ENCODE measurements at regions not wholly inside any gene's neighbourhood (a gene's known extent, or its start where the extent isn't known, plus 50 kb on each side); places are given as distances from the start of the nearest gene placed in this dataset.

DNA sequence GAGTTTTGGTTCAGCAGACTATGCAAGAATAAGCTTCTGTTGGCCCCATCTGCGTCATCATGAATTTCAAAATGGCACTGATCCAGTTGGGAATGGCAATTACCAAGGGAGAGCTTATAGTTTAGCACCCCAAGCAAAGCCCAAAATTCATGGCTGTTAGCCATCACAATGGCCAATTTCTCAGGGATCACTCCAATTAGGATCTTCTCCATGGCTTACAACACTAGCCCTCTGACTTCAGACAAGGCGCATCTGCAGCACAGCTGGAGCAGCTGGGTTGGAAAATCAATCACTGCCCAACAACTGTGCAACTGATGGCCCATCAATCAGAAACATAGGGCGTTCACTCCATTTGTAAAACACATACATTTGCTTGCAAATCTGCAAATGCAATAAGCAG, 273.6 kb downstream of the SRBD1 start:
- no peak for DNase-seq

- no peak for DNase-seq
Measured at GRCh38 chr2:45334205-45334604, 276.9 kb downstream of the SRBD1 start.

DNA sequence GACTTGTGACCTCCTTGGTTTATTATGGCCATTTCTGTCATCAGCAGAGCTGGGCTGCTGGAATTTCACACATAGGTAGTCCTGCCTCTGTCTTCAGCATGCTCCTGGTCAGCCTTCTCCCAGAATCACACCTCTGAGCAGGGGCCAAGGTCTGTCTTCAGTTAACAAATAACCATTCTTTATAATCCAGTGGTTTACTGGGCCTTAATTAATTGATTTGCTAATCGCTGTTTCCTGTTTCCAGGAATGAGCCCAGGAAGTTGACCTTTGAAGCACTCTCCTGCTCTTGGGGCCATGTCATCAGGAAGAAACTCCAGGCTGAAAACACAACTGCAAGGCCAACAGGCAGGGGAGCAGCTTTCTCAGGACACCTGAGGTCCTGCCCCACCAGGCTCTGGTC, 278.5 kb downstream of the SRBD1 start:
- DNase-seq = no peak

- DNase-seq = no peak
Measured at GRCh38 chr2:45332094-45332493, 279.0 kb downstream of the SRBD1 start.

- DNase-seq = no peak
Measured at GRCh38 chr2:45331410-45331786, 279.7 kb downstream of the SRBD1 start.

GRCh38 chr2:45330637-45331409, 280.2 kb downstream of the SRBD1 start:
- DNase-seq = no peak

DNA sequence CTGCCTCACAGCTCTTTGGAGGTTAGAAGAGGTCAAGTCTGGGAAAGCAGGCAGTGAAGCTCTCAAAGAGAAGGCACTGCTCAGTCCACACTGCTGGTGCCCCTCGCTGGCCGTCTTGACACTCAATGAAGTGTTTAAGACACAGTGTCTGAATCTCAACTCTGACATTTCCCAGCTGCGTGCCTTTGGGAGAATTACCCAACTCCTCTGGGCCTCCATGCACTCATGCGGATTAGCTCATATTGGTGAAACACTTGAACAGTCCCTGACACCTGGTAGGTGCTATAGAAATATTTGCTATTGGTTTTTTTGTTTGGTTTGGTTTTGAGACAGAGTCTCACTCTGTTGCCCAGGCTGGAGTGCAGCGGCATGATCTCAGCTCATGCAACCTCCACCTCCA, 281.0 kb downstream of the SRBD1 start:
- no peak for DNase-seq

DNA sequence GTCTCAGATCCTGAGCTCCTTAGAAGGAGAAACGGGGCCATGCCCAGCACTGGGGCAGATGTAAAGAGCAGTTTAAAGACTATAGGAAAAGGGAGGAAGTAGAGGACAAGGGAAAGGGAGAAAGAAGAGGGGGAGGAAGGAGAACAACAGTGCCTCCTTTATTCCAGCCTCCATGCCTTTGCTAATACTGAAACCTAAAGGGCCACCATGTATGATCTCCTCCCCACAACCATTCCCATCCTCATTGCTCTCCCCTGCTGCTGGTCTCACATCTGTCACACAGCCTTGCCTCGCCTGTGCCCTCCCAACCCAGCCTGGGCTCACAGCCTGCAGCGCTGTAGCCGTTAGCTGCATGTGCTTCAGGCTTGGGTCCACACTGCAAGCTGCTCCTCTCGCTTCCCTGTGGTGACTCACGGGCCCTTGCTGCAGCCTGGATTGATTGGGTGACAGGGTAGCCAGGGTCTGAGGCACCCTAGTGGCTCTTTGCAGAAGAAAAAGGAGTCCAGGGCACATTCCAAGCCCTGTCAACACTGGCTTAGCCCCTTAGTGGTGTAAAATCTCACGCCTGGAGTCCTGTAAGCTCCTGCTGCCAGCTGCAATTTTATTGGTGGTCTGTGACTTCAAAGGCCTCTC, 281.9 kb downstream of the SRBD1 start:
- DNase-seq = no peak

GRCh38 chr2:45328264-45328870, 282.7 kb downstream of the SRBD1 start:
- DNase-seq = no peak

GRCh38 chr2:45323344-45323743, 287.7 kb downstream of the SRBD1 start:
- no peak for DNase-seq

- no peak for DNase-seq
Measured at GRCh38 chr2:45320956-45321355, 290.1 kb downstream of the SRBD1 start.

- DNase-seq = no peak
Measured at GRCh38 chr2:45319683-45320455, 291.2 kb downstream of the SRBD1 start.

GRCh38 chr2:45318686-45319085, 292.4 kb downstream of the SRBD1 start:
- no peak for DNase-seq

DNA sequence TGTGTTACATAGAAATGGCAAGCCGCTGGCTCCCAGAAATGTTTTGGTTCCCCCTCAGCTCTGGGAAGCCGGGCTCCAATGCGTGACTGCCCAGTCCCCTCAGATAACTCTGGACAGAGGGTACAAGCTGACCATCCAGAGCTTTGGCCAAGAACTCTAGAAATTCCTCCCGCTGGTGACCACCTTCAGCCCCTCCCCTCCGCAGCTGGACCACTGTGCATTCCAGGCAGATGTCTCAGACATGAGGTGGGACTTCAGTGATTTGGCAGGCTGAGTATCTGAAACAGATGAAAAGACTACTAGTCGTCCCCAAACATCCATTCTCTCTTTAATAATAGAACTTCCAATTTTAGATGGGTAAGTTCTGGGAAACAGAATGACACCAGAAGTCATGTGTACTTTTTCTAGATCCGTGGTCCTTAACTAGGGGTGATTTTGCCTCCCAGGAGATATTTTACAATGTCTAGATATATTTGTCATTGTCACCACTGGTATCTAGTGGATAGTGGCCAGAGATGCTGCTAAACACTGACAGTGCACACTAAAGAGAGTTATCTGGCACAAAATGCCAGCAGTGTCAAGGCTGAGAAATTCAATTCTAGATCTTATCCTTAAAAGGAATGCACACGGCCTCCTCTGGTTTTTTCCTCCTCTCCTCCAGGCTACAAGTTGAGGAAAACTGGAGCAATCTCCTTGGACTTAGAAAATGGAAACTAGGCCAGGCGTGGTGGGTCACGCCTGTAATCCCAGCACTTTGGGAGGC, 294.3 kb downstream of the SRBD1 start:
- no peak for DNase-seq

GRCh38 chr2:45315861-45316260, 295.2 kb downstream of the SRBD1 start:
- no peak for DNase-seq

- no peak for DNase-seq
Measured at GRCh38 chr2:45312275-45312674, 298.8 kb downstream of the SRBD1 start.

- no peak for DNase-seq
Measured at GRCh38 chr2:45311559-45311958, 299.5 kb downstream of the SRBD1 start.

DNA sequence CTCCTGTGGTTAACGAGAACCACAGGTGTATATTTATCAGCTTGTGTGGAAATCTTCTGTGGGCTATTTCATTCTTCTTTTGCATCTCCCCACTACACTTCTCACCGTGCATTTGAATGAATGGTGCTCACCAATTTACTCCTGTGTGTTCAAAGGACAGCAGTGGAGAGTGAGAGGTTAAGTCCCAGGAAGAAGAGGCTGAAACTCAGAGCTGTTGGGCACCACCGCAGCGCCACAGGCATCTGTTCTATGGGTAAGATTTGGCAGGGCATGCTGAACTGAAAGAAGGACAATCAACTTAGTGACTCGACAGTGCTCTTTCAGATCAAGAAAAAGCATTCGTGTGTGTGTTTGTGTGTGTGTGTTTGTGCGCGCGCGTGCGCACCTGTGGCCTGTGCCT, 297.9 kb upstream of the SIX2 start:
- no peak for DNase-seq

GRCh38 chr2:45305599-45305998, 296.3 kb upstream of the SIX2 start:
- DNase-seq = no peak

- DNase-seq = no peak
Measured at GRCh38 chr2:45303417-45304202, 294.4 kb upstream of the SIX2 start.

DNA sequence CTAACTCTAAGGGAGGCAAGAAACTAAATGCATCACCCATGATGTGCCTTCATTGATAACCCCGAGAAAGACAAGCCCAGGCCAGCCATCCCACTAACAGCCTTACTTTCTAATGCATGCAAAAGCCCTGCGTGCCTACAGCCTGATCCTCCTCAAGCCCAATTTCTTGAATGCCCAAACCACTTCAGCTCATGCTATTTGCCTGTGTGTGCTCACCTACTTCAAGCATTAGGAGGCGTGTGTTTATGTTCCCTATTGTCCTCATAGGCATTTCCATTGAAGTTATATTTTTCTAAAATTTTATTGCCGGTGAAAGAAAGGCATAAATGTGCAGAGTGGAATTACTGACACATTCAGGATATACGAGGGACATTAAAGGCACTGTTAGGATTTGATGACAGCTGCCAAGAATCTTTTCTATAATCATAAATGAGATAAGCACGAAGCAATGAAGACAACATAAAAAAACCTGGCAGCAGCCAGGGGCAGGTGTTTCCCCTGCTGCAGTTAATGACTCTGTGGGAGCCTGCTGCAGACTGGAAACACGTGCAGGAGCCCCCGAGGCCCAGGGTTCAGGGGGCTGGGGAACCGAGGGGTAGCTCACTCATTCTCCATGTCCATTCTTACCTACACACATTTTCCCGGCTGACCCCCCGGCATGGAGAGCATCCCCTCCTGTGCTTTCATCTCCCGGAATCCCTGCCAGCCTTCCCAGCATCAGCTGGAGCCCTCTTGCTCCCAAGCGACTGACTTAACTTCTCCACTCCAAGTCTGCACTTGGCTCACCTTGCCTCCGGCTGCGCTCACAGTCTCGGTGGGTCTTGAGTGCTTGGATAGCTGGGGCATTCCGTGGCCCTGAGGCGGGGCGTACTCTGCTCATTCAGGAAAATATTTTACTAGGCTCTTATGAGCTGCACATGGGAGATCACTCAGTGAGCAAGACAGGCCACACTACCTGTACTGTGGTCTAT, 292.3 kb upstream of the SIX2 start:
- no peak for DNase-seq
